ENCODE measurements at regions not wholly inside any gene's neighbourhood (a gene's known extent, or its start where the extent isn't known, plus 50 kb on each side); places are given as distances from the start of the nearest gene placed in this dataset.

- Histone ChIP-seq H3K4me3 (ENCODE audit: low read depth, low read length) (no peak overlapping the region), H3K36me3 (ENCODE audit: control insufficient read depth, insufficient read depth, low read length) (no peaks in the 10 kb centered on the region), H3K4me1 (ENCODE audit: control insufficient read depth, insufficient read depth, low read length) (no peaks in the 10 kb centered on the region), H3K9me3 (ENCODE audit: control insufficient read depth, insufficient read depth, low read length) (no peaks in the 10 kb centered on the region), H3K27ac (ENCODE audit: low read depth, low read length) (no peak overlapping the region), H3K27me3 (ENCODE audit: control insufficient read depth, insufficient read depth, low read length) (no peaks in the 10 kb centered on the region)
- DNase-seq (ENCODE audit: low read depth in 4 of 6, low spot score in 6 of 6), result no peak
- WGBS (ENCODE audit: insufficient coverage), result no CpG with 5 or more reads among the region's 1 CpG
Measured at GRCh38 chr5:114969482-114969881, 200.2 kb downstream of the TRIM36 start.

- Histone ChIP-seq H3K4me1 (ENCODE audit: control insufficient read depth, insufficient read depth, low read length) (no peaks in the 10 kb centered on the region), H3K27me3 (ENCODE audit: control insufficient read depth, insufficient read depth, low read length) (no peaks in the 10 kb centered on the region), H3K36me3 (ENCODE audit: control insufficient read depth, insufficient read depth, low read length) (no peaks in the 10 kb centered on the region), H3K27ac (ENCODE audit: low read depth, low read length) (no peak overlapping the region), H3K4me3 (ENCODE audit: low read depth, low read length) (no peak overlapping the region), H3K9me3 (ENCODE audit: control insufficient read depth, insufficient read depth, low read length) (no peaks in the 10 kb centered on the region)
- 100% methylated on average over 1 of the region's 7 CpGs for WGBS (ENCODE audit: insufficient coverage)
- peak in 1 of 6 donors; percentile 82 for DNase-seq (ENCODE audit: low read depth in 4 of 6, low spot score in 6 of 6)
Measured at GRCh38 chr5:114957384-114957783, 212.3 kb downstream of the TRIM36 start.

- Histone ChIP-seq H3K27ac (ENCODE audit: low read depth, low read length) (no peak overlapping the region), H3K4me1 (ENCODE audit: control insufficient read depth, insufficient read depth, low read length) (no peaks in the 10 kb centered on the region), H3K27me3 (ENCODE audit: control insufficient read depth, insufficient read depth, low read length) (no peaks in the 10 kb centered on the region), H3K36me3 (ENCODE audit: control insufficient read depth, insufficient read depth, low read length) (no peaks in the 10 kb centered on the region), H3K9me3 (ENCODE audit: control insufficient read depth, insufficient read depth, low read length) (no peaks in the 10 kb centered on the region), H3K4me3 (ENCODE audit: low read depth, low read length) (no peak overlapping the region)
- DNase-seq (ENCODE audit: low read depth in 4 of 6, low spot score in 6 of 6), result no peak
- no CpG with 5 or more reads among the region's 2 CpGs for WGBS (ENCODE audit: insufficient coverage)
Measured at GRCh38 chr5:114953565-114953964, 216.1 kb downstream of the TRIM36 start.

DNA sequence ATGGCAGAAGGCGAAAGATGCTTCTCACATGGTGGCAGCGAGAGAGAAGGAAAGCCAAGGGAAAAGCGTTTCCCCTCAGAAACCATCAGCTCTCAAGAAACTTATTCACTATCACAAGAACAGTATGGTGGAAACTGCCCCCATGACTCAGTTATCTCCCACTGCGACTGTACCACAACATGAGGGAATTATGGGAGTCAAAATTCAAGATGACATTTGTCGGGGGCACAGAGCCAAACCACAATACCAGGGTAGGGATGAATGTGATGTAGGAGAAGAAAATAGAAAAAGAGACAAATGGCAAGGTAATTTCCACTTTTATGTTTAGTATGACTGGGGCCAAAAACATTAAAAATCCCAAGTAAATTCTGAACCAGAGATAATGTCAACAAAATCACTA, 216.8 kb downstream of the TRIM36 start:
- Histone ChIP-seq H3K27ac (ENCODE audit: low read depth, low read length) (no peak overlapping the region), H3K36me3 (ENCODE audit: control insufficient read depth, insufficient read depth, low read length) (no peaks in the 10 kb centered on the region), H3K9me3 (ENCODE audit: control insufficient read depth, insufficient read depth, low read length) (no peaks in the 10 kb centered on the region), H3K27me3 (ENCODE audit: control insufficient read depth, insufficient read depth, low read length) (no peaks in the 10 kb centered on the region), H3K4me1 (ENCODE audit: control insufficient read depth, insufficient read depth, low read length) (no peaks in the 10 kb centered on the region), H3K4me3 (ENCODE audit: low read depth, low read length) (no peak overlapping the region)
- DNase-seq (ENCODE audit: low read depth in 4 of 6, low spot score in 6 of 6), result no peak
- no CpG with 5 or more reads among the region's 5 CpGs for WGBS (ENCODE audit: insufficient coverage)

DNA sequence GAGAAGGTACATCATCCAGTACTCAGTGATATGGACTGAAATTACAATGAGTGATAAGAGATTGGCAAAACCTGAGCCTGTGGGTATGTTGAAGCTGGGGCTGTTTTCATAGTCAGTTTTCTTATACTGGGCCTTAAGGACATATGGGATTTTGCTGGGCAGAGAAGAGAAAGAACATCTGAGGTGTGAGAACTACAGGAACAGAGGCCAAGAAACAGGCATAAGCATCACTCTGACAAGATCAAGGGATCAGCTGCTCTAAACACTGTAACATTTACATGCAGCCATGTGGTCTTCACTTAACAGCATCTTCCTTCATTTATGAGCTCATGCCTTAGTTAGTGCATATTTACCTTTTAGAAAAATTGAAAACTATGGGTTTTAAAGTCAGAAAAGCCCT, 220.0 kb downstream of the TRIM36 start:
- Histone ChIP-seq H3K4me3 (ENCODE audit: low read depth, low read length) (no peak overlapping the region), H3K9me3 (ENCODE audit: control insufficient read depth, insufficient read depth, low read length) (no peaks in the 10 kb centered on the region), H3K27me3 (ENCODE audit: control insufficient read depth, insufficient read depth, low read length) (no peaks in the 10 kb centered on the region), H3K27ac (ENCODE audit: low read depth, low read length) (no peak overlapping the region), H3K4me1 (ENCODE audit: control insufficient read depth, insufficient read depth, low read length) (no peaks in the 10 kb centered on the region), H3K36me3 (ENCODE audit: control insufficient read depth, insufficient read depth, low read length) (no peaks in the 10 kb centered on the region)
- DNase-seq (ENCODE audit: low read depth in 4 of 6, low spot score in 6 of 6), result peak in 1 of 6 donors; percentile 87

DNA sequence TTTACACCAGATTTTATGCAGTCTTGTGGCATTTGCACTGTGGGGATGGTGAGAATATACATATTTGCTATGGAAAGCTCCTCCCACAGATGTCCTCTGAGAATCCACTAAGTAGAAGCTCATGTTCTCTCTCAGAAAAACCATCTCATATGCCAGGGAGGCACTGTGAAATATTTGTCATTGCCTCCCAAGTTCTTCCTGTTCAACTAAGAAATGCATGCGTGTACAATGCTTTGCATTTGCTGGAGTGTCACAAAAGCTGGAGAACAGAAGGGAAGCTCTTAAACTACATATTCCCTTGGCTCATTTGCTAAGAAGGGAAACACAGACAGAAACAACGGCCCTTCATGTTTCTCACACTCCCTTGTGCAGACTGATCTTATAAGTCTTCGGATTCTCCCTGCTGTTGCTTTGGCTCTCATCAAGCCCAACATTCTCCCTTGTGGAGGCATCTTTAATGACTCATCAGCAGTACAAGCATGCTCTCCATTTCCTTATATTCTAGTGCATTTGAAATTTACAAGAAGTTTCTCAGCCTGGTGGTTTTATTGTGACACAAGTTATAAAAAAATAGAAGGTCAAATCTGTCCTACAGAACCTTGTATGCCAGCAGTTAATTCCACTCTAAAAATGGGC, 220.6 kb downstream of the TRIM36 start:
- H3K36me3 ChIP-seq (ENCODE audit: control insufficient read depth, insufficient read depth, low read length), result no peaks in the 10 kb centered on the region
- no peaks in the 10 kb centered on the region for H3K9me3 ChIP-seq (ENCODE audit: control insufficient read depth, insufficient read depth, low read length)
- no peaks in the 10 kb centered on the region for H3K4me1 ChIP-seq (ENCODE audit: control insufficient read depth, insufficient read depth, low read length)
- no peaks in the 10 kb centered on the region for H3K27me3 ChIP-seq (ENCODE audit: control insufficient read depth, insufficient read depth, low read length)
- WGBS (ENCODE audit: insufficient coverage), result 100% methylated on average over 1 of the region's 3 CpGs
- no peak overlapping the region for H3K4me3 ChIP-seq (ENCODE audit: low read depth, low read length)
- peak in 2 of 6 donors; percentile 4 to 92 for DNase-seq (ENCODE audit: low read depth in 4 of 6, low spot score in 6 of 6)
- H3K27ac ChIP-seq (ENCODE audit: low read depth, low read length), result no peak overlapping the region

- WGBS (ENCODE audit: insufficient coverage), result no CpG with 5 or more reads among the region's 2 CpGs
- H3K4me1 ChIP-seq (ENCODE audit: control insufficient read depth, insufficient read depth, low read length), result no peaks in the 10 kb centered on the region
- H3K27me3 ChIP-seq (ENCODE audit: control insufficient read depth, insufficient read depth, low read length), result no peaks in the 10 kb centered on the region
- H3K9me3 ChIP-seq (ENCODE audit: control insufficient read depth, insufficient read depth, low read length), result no peaks in the 10 kb centered on the region
- DNase-seq (ENCODE audit: low read depth in 4 of 6, low spot score in 6 of 6), result peak in 1 of 6 donors; percentile 12
- H3K27ac ChIP-seq (ENCODE audit: low read depth, low read length), result no peak overlapping the region
- no peak overlapping the region for H3K4me3 ChIP-seq (ENCODE audit: low read depth, low read length)
- no peaks in the 10 kb centered on the region for H3K36me3 ChIP-seq (ENCODE audit: control insufficient read depth, insufficient read depth, low read length)
Measured at GRCh38 chr5:114948363-114948762, 221.3 kb downstream of the TRIM36 start.

DNA sequence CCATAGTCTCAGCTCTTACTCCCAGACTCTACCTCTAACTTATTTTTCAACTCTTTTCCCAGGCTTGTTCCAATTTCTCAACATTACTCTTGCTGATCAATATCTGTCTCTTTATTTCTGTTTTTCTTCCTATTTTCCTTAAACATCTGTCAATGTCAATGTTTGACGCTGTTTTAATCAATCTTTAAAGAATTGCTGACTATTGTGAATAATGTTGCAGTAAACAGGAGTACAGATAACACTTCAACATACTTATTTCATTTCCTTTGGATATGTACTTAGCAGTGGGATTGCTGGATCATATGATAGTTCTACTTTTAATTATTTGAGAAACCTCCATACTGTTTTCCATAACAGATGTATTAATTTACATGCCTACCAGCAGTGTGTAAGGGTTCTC, 229.0 kb downstream of the TRIM36 start:
- Histone ChIP-seq H3K4me3 (ENCODE audit: low read depth, low read length) (no peak overlapping the region), H3K27me3 (ENCODE audit: control insufficient read depth, insufficient read depth, low read length) (no peaks in the 10 kb centered on the region), H3K4me1 (ENCODE audit: control insufficient read depth, insufficient read depth, low read length) (no peaks in the 10 kb centered on the region), H3K36me3 (ENCODE audit: control insufficient read depth, insufficient read depth, low read length) (no peaks in the 10 kb centered on the region), H3K27ac (ENCODE audit: low read depth, low read length) (no peak overlapping the region), H3K9me3 (ENCODE audit: control insufficient read depth, insufficient read depth, low read length) (peaks cover 3% of the 10 kb centered on the region)
- no CpG with 5 or more reads among the region's 1 CpG for WGBS (ENCODE audit: insufficient coverage)
- no peak for DNase-seq (ENCODE audit: low read depth in 4 of 6, low spot score in 6 of 6)

- no peak for DNase-seq (ENCODE audit: low read depth in 4 of 6, low spot score in 6 of 6)
- Histone ChIP-seq H3K9me3 (ENCODE audit: control insufficient read depth, insufficient read depth, low read length) (peaks cover 3% of the 10 kb centered on the region), H3K27me3 (ENCODE audit: control insufficient read depth, insufficient read depth, low read length) (no peaks in the 10 kb centered on the region), H3K4me3 (ENCODE audit: low read depth, low read length) (no peak overlapping the region), H3K27ac (ENCODE audit: low read depth, low read length) (no peak overlapping the region), H3K4me1 (ENCODE audit: control insufficient read depth, insufficient read depth, low read length) (no peaks in the 10 kb centered on the region), H3K36me3 (ENCODE audit: control insufficient read depth, insufficient read depth, low read length) (no peaks in the 10 kb centered on the region)
Measured at GRCh38 chr5:114935490-114935889, 234.2 kb downstream of the TRIM36 start.

GRCh38 chr5:114928644-114929462, 240.9 kb downstream of the TRIM36 start:
- no peak for DNase-seq (ENCODE audit: low read depth in 4 of 6, low spot score in 6 of 6)
- Histone ChIP-seq H3K36me3 (ENCODE audit: control insufficient read depth, insufficient read depth, low read length) (no peaks in the 10 kb centered on the region), H3K27ac (ENCODE audit: low read depth, low read length) (no peak overlapping the region), H3K4me3 (ENCODE audit: low read depth, low read length) (no peak overlapping the region), H3K4me1 (ENCODE audit: control insufficient read depth, insufficient read depth, low read length) (no peaks in the 10 kb centered on the region), H3K27me3 (ENCODE audit: control insufficient read depth, insufficient read depth, low read length) (no peaks in the 10 kb centered on the region), H3K9me3 (ENCODE audit: control insufficient read depth, insufficient read depth, low read length) (no peaks in the 10 kb centered on the region)
- 94% methylated on average over 17 of the region's 32 CpGs for WGBS (ENCODE audit: insufficient coverage)
